ENCODE measurements at regions not wholly inside any gene's neighbourhood (a gene's known extent, or its start where the extent isn't known, plus 50 kb on each side); places are given as distances from the start of the nearest gene placed in this dataset.

DNA sequence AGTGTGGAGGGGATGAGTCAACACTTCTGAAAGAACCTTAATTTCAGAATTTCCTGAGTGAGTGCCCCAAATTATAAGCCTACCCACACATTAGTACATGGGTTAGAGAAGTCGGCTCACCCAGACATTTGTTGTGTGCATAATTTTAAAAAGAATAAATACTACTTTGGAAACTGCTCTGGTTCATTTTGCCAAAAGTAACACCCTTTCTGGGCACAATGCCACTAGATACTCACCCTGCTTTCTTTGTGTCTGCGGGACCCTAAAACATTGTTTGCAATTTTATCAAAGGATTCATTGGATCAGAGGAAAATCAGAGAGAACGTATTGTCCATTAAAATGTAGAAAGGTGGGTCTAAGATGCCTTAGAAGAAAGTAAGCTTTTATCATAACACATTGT lies 245.5 kb upstream of the NRP1 start:
- intact Hi-C loops (cut with DNase I), result no loop called here
- no peaks in the 10 kb centered on the region for H3K27me3 ChIP-seq (ENCODE audit: control insufficient read depth in 1 of 2, insufficient read depth in 2 of 2, low read length in 1 of 2)
- H3K27ac ChIP-seq (ENCODE audit: low read depth in 1 of 2, low read length in 2 of 2), result no peak overlapping the region
- H3K36me3 ChIP-seq (ENCODE audit: control insufficient read depth in 1 of 2, insufficient read depth in 2 of 2, low read length in 1 of 2), result no peaks in the 10 kb centered on the region
- H3K9me3 ChIP-seq (ENCODE audit: control insufficient read depth, low read length), result no peaks in the 10 kb centered on the region
- no peak for DNase-seq
- H3K4me3 ChIP-seq (ENCODE audit: low read length in 2 of 2), result no peak overlapping the region
- 9 to 18% methylated on average over 3 of the region's 3 CpGs for WGBS, 2 donors
- ATAC-seq (ENCODE audit: low FRiP score), result no peak
- H3K4me1 ChIP-seq (ENCODE audit: control insufficient read depth in 1 of 2, insufficient read depth in 2 of 2, low read length in 2 of 2), result no peaks in the 10 kb centered on the region

DNA sequence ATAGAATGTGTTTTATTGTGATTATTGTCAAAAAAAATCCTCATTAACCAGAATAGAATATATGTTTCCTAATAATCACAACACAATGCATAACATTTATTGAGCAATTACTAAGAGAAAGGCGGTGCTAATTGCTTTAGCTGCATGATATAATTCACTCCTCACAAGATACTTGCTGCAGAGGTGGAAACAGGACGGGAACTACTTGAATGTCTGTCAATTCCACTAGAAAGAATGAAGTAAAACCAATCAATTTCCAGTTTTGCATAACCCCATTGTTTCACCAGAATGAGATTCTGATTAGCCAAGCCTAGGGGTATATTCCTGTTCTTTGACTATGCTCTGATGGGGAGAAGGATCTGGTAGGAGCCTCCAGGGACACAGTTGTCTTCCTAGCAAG lies 239.1 kb upstream of the NRP1 start:
- Histone ChIP-seq H3K4me3 (ENCODE audit: low read length in 2 of 2) (no peak overlapping the region), H3K9me3 (ENCODE audit: control insufficient read depth, low read length) (no peaks in the 10 kb centered on the region), H3K27me3 (ENCODE audit: control insufficient read depth in 1 of 2, insufficient read depth in 2 of 2, low read length in 1 of 2) (no peaks in the 10 kb centered on the region), H3K36me3 (ENCODE audit: control insufficient read depth in 1 of 2, insufficient read depth in 2 of 2, low read length in 1 of 2) (no peaks in the 10 kb centered on the region), H3K27ac (ENCODE audit: low read depth in 1 of 2, low read length in 2 of 2) (no peak overlapping the region), H3K4me1 (ENCODE audit: control insufficient read depth in 1 of 2, insufficient read depth in 2 of 2, low read length in 2 of 2) (no peaks in the 10 kb centered on the region)
- WGBS, 2 donors, result 99% methylated on average over 2 of the region's 2 CpGs
- no peak for ATAC-seq (ENCODE audit: low FRiP score)
- intact Hi-C loops (cut with DNase I), result no loop called here
- DNase-seq, result no peak

- H3K27me3 ChIP-seq (ENCODE audit: control insufficient read depth in 1 of 2, insufficient read depth in 2 of 2, low read length in 1 of 2), result no peaks in the 10 kb centered on the region
- H3K4me1 ChIP-seq (ENCODE audit: control insufficient read depth in 1 of 2, insufficient read depth in 2 of 2, low read length in 2 of 2), result no peaks in the 10 kb centered on the region
- ATAC-seq (ENCODE audit: low FRiP score), result no peak
- no peaks in the 10 kb centered on the region for H3K36me3 ChIP-seq (ENCODE audit: control insufficient read depth in 1 of 2, insufficient read depth in 2 of 2, low read length in 1 of 2)
- H3K27ac ChIP-seq (ENCODE audit: low read depth in 1 of 2, low read length in 2 of 2), result peak overlapping the region in 1 of 2 donors; percentile 10
- H3K9me3 ChIP-seq (ENCODE audit: control insufficient read depth, low read length), result no peaks in the 10 kb centered on the region
- no peak overlapping the region for H3K4me3 ChIP-seq (ENCODE audit: low read length in 2 of 2)
- no peak for DNase-seq
- intact Hi-C loops (cut with DNase I), result no loop called here
- WGBS, 2 donors, result 97 to 100% methylated on average over 1 of the region's 1 CpG
Observed at GRCh38 chr10:33571616-33572015, 237.1 kb upstream of the NRP1 start.

DNA sequence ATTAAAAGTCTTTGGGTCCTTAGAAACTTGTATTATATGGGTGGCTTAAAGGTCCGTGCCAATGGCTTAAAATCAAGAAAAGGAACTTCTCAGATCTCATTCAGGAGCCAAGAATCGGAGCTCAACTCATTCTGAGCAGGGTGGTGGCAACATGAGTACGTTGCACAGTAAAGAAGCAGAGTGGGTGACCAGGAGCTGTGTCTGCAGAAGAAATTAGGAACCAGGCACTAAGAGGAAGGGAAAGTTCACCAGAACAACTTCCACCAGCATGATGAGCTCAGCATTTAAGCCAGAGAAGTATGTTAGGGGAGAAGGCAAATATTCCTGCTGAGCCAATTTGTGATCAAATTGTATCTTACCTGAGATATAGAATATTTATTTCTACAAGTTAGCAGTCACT lies 236.0 kb upstream of the NRP1 start:
- no peak overlapping the region for H3K27ac ChIP-seq (ENCODE audit: low read depth in 1 of 2, low read length in 2 of 2)
- no peaks in the 10 kb centered on the region for H3K9me3 ChIP-seq (ENCODE audit: control insufficient read depth, low read length)
- H3K36me3 ChIP-seq (ENCODE audit: control insufficient read depth in 1 of 2, insufficient read depth in 2 of 2, low read length in 1 of 2), result no peaks in the 10 kb centered on the region
- ATAC-seq (ENCODE audit: low FRiP score) (no peak), DNase-seq (peak in 1 of 2 donors; percentile 54)
- H3K4me3 ChIP-seq (ENCODE audit: low read length in 2 of 2), result no peak overlapping the region
- no peaks in the 10 kb centered on the region for H3K27me3 ChIP-seq (ENCODE audit: control insufficient read depth in 1 of 2, insufficient read depth in 2 of 2, low read length in 1 of 2)
- no peaks in the 10 kb centered on the region for H3K4me1 ChIP-seq (ENCODE audit: control insufficient read depth in 1 of 2, insufficient read depth in 2 of 2, low read length in 2 of 2)
- WGBS, 2 donors, result 43 to 54% methylated on average over 3 of the region's 3 CpGs
- intact Hi-C loops (cut with DNase I), result no loop called here

DNA sequence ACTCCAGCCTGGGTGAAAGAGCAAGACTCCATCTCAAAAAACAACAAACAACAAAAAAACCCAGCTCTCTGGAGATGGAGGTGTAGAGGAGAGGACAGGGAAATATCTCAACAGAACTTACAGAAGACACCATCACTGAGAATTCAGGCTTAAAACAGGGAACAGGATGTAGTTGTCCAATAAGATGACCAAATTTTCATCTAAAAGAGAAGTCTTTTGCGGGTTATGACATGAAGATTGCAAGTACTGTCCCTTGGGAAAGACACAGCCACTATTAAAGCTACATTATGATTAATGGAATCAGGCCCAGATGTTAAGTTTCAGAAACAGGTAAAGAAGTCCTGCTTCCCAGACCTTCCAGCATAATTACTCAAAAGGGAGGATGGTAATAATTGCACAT lies 235.2 kb upstream of the NRP1 start:
- Histone ChIP-seq H3K4me3 (ENCODE audit: low read length in 2 of 2) (no peak overlapping the region), H3K27me3 (ENCODE audit: control insufficient read depth in 1 of 2, insufficient read depth in 2 of 2, low read length in 1 of 2) (no peaks in the 10 kb centered on the region), H3K9me3 (ENCODE audit: control insufficient read depth, low read length) (no peaks in the 10 kb centered on the region), H3K36me3 (ENCODE audit: control insufficient read depth in 1 of 2, insufficient read depth in 2 of 2, low read length in 1 of 2) (no peaks in the 10 kb centered on the region), H3K27ac (ENCODE audit: low read depth in 1 of 2, low read length in 2 of 2) (no peak overlapping the region), H3K4me1 (ENCODE audit: control insufficient read depth in 1 of 2, insufficient read depth in 2 of 2, low read length in 2 of 2) (no peaks in the 10 kb centered on the region)
- DNase-seq (no peak), ATAC-seq (ENCODE audit: low FRiP score) (no peak)
- intact Hi-C loops (cut with DNase I), result no loop called here
- WGBS, 2 donors, result 91 to 97% methylated on average over 1 of the region's 1 CpG

DNA sequence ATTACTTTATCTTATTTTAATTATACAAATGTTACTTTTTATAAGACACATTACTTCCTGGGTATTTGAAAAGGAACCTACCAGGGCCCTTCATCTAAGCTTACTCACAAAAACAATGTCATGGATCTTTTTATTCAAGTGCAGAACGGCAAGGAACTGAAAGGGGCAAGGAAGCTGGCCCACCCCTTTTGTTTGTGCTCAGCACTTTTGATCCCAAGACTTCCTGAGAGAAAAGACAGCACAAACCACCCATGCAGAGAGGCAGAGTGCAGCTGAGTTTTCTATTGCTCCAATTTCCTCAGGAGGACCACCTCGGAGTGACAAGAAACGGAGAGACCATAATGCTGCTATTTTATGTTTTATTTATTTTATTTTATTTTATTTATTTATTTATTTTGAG lies 232.0 kb upstream of the NRP1 start:
- ATAC-seq (ENCODE audit: low FRiP score), result no peak
- H3K27me3 ChIP-seq (ENCODE audit: control insufficient read depth in 1 of 2, insufficient read depth in 2 of 2, low read length in 1 of 2), result no peaks in the 10 kb centered on the region
- no peaks in the 10 kb centered on the region for H3K36me3 ChIP-seq (ENCODE audit: control insufficient read depth in 1 of 2, insufficient read depth in 2 of 2, low read length in 1 of 2)
- intact Hi-C loops (cut with DNase I), result no loop called here
- no peak overlapping the region for H3K4me3 ChIP-seq (ENCODE audit: low read length in 2 of 2)
- 91 to 95% methylated on average over 3 of the region's 3 CpGs for WGBS, 2 donors
- DNase-seq, result no peak
- no peaks in the 10 kb centered on the region for H3K9me3 ChIP-seq (ENCODE audit: control insufficient read depth, low read length)
- no peak overlapping the region for H3K27ac ChIP-seq (ENCODE audit: low read depth in 1 of 2, low read length in 2 of 2)
- H3K4me1 ChIP-seq (ENCODE audit: control insufficient read depth in 1 of 2, insufficient read depth in 2 of 2, low read length in 2 of 2), result no peaks in the 10 kb centered on the region

DNA sequence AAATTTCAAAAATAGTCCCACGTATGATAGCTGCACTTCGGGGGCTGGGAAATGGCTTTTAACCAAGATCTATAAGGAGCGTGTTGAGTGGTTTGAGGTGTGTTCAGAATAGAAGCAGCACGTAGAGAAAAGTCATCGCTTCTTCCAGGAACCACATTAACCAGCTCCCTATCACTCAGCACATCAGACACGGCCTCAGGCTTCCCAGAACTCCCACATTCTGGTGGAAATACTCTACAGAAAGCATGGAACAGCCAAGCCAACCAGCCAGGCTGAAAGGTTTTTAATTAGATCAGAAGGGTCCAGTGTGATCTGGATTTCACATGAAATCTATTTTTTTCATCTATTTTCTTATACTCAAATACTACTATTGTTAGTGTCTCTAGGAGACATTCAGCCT lies 231.5 kb upstream of the NRP1 start:
- Histone ChIP-seq H3K27ac (ENCODE audit: low read depth in 1 of 2, low read length in 2 of 2) (no peak overlapping the region), H3K27me3 (ENCODE audit: control insufficient read depth in 1 of 2, insufficient read depth in 2 of 2, low read length in 1 of 2) (no peaks in the 10 kb centered on the region), H3K4me1 (ENCODE audit: control insufficient read depth in 1 of 2, insufficient read depth in 2 of 2, low read length in 2 of 2) (no peaks in the 10 kb centered on the region), H3K36me3 (ENCODE audit: control insufficient read depth in 1 of 2, insufficient read depth in 2 of 2, low read length in 1 of 2) (no peaks in the 10 kb centered on the region), H3K9me3 (ENCODE audit: control insufficient read depth, low read length) (no peaks in the 10 kb centered on the region), H3K4me3 (ENCODE audit: low read length in 2 of 2) (no peak overlapping the region)
- WGBS, 2 donors, result 86 to 91% methylated on average over 6 of the region's 6 CpGs
- DNase-seq (no peak), ATAC-seq (ENCODE audit: low FRiP score) (no peak)
- intact Hi-C loops (cut with DNase I), result no loop called here

- DNase-seq (no peak), ATAC-seq (ENCODE audit: low FRiP score) (no peak)
- intact Hi-C loops (cut with DNase I), result no loop called here
- H3K27ac ChIP-seq (ENCODE audit: low read depth in 1 of 2, low read length in 2 of 2), result no peak overlapping the region
- H3K9me3 ChIP-seq (ENCODE audit: control insufficient read depth, low read length), result no peaks in the 10 kb centered on the region
- no peaks in the 10 kb centered on the region for H3K36me3 ChIP-seq (ENCODE audit: control insufficient read depth in 1 of 2, insufficient read depth in 2 of 2, low read length in 1 of 2)
- no peaks in the 10 kb centered on the region for H3K27me3 ChIP-seq (ENCODE audit: control insufficient read depth in 1 of 2, insufficient read depth in 2 of 2, low read length in 1 of 2)
- H3K4me1 ChIP-seq (ENCODE audit: control insufficient read depth in 1 of 2, insufficient read depth in 2 of 2, low read length in 2 of 2), result no peaks in the 10 kb centered on the region
- no peak overlapping the region for H3K4me3 ChIP-seq (ENCODE audit: low read length in 2 of 2)
Observed at GRCh38 chr10:33565231-33565630, 230.8 kb upstream of the NRP1 start.

DNA sequence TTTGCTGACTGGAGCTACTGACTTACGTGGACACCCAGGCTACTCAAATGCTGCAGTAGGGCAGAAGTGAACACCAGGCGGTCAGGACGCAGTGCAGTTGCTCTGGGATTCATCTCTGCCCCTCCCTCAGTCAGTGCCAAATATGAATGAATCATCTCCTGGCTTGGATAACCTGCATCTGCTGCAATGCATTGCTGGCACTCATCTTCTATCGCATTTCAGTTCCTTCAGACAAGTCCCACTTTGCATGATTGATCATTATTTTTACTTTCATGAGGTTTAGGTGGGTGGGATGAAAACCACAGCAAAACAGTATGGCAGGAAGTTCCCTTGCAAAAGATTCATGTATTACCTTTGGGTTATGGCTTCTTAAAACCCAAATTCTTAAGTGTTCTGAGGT lies 224.6 kb upstream of the NRP1 start:
- 53 to 74% methylated on average over 4 of the region's 4 CpGs for WGBS, 2 donors
- intact Hi-C loops (cut with DNase I), result no loop called here

More for the DNA sequence above, 224.6 kb upstream of the NRP1 start:
- no peak for ATAC-seq (ENCODE audit: low FRiP score)
- Histone ChIP-seq H3K9me3 (ENCODE audit: control insufficient read depth, low read length) (no peaks in the 10 kb centered on the region), H3K4me3 (ENCODE audit: low read length in 2 of 2) (no peak overlapping the region), H3K27ac (ENCODE audit: low read depth in 1 of 2, low read length in 2 of 2) (no peak overlapping the region), H3K36me3 (ENCODE audit: control insufficient read depth in 1 of 2, insufficient read depth in 2 of 2, low read length in 1 of 2) (no peaks in the 10 kb centered on the region), H3K27me3 (ENCODE audit: control insufficient read depth in 1 of 2, insufficient read depth in 2 of 2, low read length in 1 of 2) (no peaks in the 10 kb centered on the region), H3K4me1 (ENCODE audit: control insufficient read depth in 1 of 2, insufficient read depth in 2 of 2, low read length in 2 of 2) (no peaks in the 10 kb centered on the region)
- DNase-seq, result no peak

Data from aorta (tissue), 5 donors.